DOHH2 (cell line): ENCODE measurements at regions not wholly inside any gene's neighbourhood (a gene's known extent, or its start where the extent isn't known, plus 50 kb on each side); places are given as distances from the start of the nearest gene placed in this dataset.

ENCODE experiments used
- H3F3A ChIP-seq: fragments of 200-600 bp; sonication (generic), shearing (Covaris generic); 2 replicates; pipeline ENCODE4 v1.6.0; 2016; ENCODE audit warnings: antibody characterized with exemption, mild to moderate bottlenecking; ENCODE audit not compliant: control insufficient read depth, insufficient read depth
- H3K27ac ChIP-seq: fragments of 200-600 bp; sonication (generic); 2 replicates; pipeline ENCODE4 v1.5.1; 2014; ENCODE audit warnings: low read depth, mild to moderate bottlenecking, low read length, moderate library complexity
- H3K27me3 ChIP-seq: fragments of 200-600 bp; sonication (generic); 2 replicates; pipeline ENCODE4 v1.6.1; 2014; ENCODE audit warnings: mild to moderate bottlenecking, low read length, mixed read lengths; ENCODE audit not compliant: control insufficient read depth
- H3K36me3 ChIP-seq: fragments of 200-600 bp; sonication (generic); 2 replicates; pipeline ENCODE4 v1.6.1; 2014; ENCODE audit warnings: mild to moderate bottlenecking, low read length, moderate library complexity, mixed read lengths; ENCODE audit not compliant: control insufficient read depth
- H3K4me1 ChIP-seq: fragments of 200-600 bp; sonication (generic); 2 replicates; pipeline ENCODE4 v1.6.1; 2014; ENCODE audit warnings: mild to moderate bottlenecking, low read length, mixed read lengths; ENCODE audit not compliant: control insufficient read depth
- H3K4me2 ChIP-seq: fragments of 200-600 bp; sonication (generic); 2 replicates; pipeline ENCODE4 v1.6.0; 2014; ENCODE audit warnings: mild to moderate bottlenecking, low read length, moderate library complexity
- H3K4me3 ChIP-seq: fragments of 200-600 bp; sonication (generic); 2 replicates; pipeline ENCODE4 v1.5.1; 2014; ENCODE audit warnings: mild to moderate bottlenecking, low read length, mixed read lengths
- H3K79me2 ChIP-seq: fragments of 200-600 bp; sonication (generic); 2 replicates; pipeline ENCODE4 v1.6.1; 2014; ENCODE audit warnings: mild to moderate bottlenecking, low read length, mixed read lengths; ENCODE audit not compliant: control insufficient read depth
- H3K9me2 ChIP-seq: fragments of 200-600 bp; sonication (generic); replicated peaks from 2 replicates; pipeline ENCODE4 v1.6.1; 2014; ENCODE audit warnings: mild to moderate bottlenecking, low read length, mixed read lengths; ENCODE audit not compliant: control insufficient read depth
- H3K9me3 ChIP-seq: fragments of 200-600 bp; sonication (generic); 2 replicates; pipeline ENCODE4 v1.6.1; 2014; ENCODE audit warnings: antibody characterized with exemption, low read length, mixed read lengths; ENCODE audit not compliant: control insufficient read depth, insufficient read depth
- H4K20me1 ChIP-seq: fragments of 200-600 bp; sonication (generic); 2 replicates; pipeline ENCODE4 v1.6.0; 2014; ENCODE audit warnings: low read depth, mild to moderate bottlenecking, antibody characterized with exemption, low read length, moderate library complexity; ENCODE audit not compliant: control insufficient read depth, insufficient read depth
- CTCF ChIP-seq: fragments of 200-600 bp; sonication (generic); IDR thresholded peaks from one replicate; pipeline ENCODE4 v1.5.1; 2014; ENCODE audit warnings: antibody characterized with exemption, mild to moderate bottlenecking, low read depth, low read length; ENCODE audit not compliant: poor library complexity, severe bottlenecking
- EZH2phosphoT487 ChIP-seq: fragments of 200-600 bp; sonication (generic); IDR thresholded peaks from 2 replicates; pipeline ENCODE4 v1.6.1; 2017; ENCODE audit warnings: borderline replicate concordance, mild to moderate bottlenecking, antibody characterized with exemption, low read length, moderate library complexity, mixed read lengths

- no peaks in the 10 kb centered on the region for H3F3A ChIP-seq
- H3K4me1 ChIP-seq, result no peaks in the 10 kb centered on the region
- no peak overlapping the region for H3K4me2 ChIP-seq
- H3K9me3 ChIP-seq, result peaks cover 7% of the 10 kb centered on the region; the same call in 1 of the 2 replicates
- H3K27ac ChIP-seq, result no peak overlapping the region
- H3K4me3 ChIP-seq, result no peak overlapping the region
- H3K79me2 ChIP-seq, result no peaks in the 10 kb centered on the region
- H3K27me3 ChIP-seq, result no peaks in the 10 kb centered on the region
- TF ChIP-seq EZH2phosphoT487, result no peak
- TF ChIP-seq CTCF, result no peak
- no peaks in the 10 kb centered on the region for H3K9me2 ChIP-seq
- no peaks in the 10 kb centered on the region for H4K20me1 ChIP-seq
- H3K36me3 ChIP-seq, result no peaks in the 10 kb centered on the region
Measured at GRCh38 chr5:82563745-82564144, 285.6 kb upstream of the RPS23 start.

- Histone ChIP-seq H3K9me2 (no peaks in the 10 kb centered on the region), H3K4me2 (no peak overlapping the region), H3F3A (no peaks in the 10 kb centered on the region), H3K79me2 (no peaks in the 10 kb centered on the region), H3K36me3 (no peaks in the 10 kb centered on the region), H3K27ac (no peak overlapping the region), H3K4me3 (no peak overlapping the region), H3K9me3 (peaks cover 7% of the 10 kb centered on the region; the same call in 1 of the 2 replicates), H3K4me1 (no peaks in the 10 kb centered on the region), H4K20me1 (no peaks in the 10 kb centered on the region), H3K27me3 (no peaks in the 10 kb centered on the region)
- TF ChIP-seq EZH2phosphoT487 (no peak), CTCF (no peak)
Measured at GRCh38 chr5:82562696-82563240, 284.6 kb upstream of the RPS23 start.

GRCh38 chr5:82561797-82562196, 283.6 kb upstream of the RPS23 start:
- no peaks in the 10 kb centered on the region for H3K9me2 ChIP-seq
- no peak overlapping the region for H3K4me3 ChIP-seq
- H3K27ac ChIP-seq, result no peak overlapping the region
- H3K9me3 ChIP-seq, result peaks cover 7% of the 10 kb centered on the region; the same call in 1 of the 2 replicates
- no peaks in the 10 kb centered on the region for H3K79me2 ChIP-seq
- H3K4me2 ChIP-seq, result no peak overlapping the region
- no peaks in the 10 kb centered on the region for H3K4me1 ChIP-seq
- no peaks in the 10 kb centered on the region for H3K27me3 ChIP-seq
- H3F3A ChIP-seq, result no peaks in the 10 kb centered on the region
- TF ChIP-seq CTCF (no peak), EZH2phosphoT487 (no peak)
- H4K20me1 ChIP-seq, result no peaks in the 10 kb centered on the region
- no peaks in the 10 kb centered on the region for H3K36me3 ChIP-seq
